ENCODE measurements at regions not wholly inside any gene's neighbourhood (a gene's known extent, or its start where the extent isn't known, plus 50 kb on each side); places are given as distances from the start of the nearest gene placed in this dataset.

DNA sequence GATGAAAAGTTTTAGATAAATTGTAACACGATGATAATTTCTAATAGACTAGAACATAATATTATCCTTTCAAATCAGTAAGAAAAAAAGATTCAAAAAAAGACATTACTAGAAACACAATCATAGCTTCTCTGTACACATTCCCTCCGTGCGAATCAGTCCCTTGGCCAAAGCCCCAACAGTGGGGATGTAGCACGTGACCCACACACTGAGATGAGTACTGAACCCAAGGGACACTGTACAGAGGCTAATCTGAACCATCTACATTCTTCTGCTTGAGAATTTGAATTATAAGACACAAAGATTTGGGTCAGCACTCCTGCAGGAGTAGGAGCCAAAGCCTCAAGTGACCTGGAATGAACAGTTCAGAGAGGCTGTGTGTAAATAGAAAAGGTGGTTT lies 353.7 kb downstream of the INSC start:
- ChIA-PET CTCF (no interaction called here), POLR2A (ENCODE audit: unreplicated experiment) (no interaction called here)
- Histone ChIP-seq H3K36me3 (ENCODE audit: low read depth, low read length) (no peaks in the 10 kb centered on the region), H3K9me3 (ENCODE audit: low read length) (no peaks in the 10 kb centered on the region), H4K20me1 (ENCODE audit: low read length) (no peaks in the 10 kb centered on the region), H3K79me2 (ENCODE audit: low read length) (no peaks in the 10 kb centered on the region), H3K4me2 (ENCODE audit: low read length) (no peak overlapping the region), H3K27ac (ENCODE audit: low read length) (no peak overlapping the region), H2AFZ (ENCODE audit: low read length) (no peak overlapping the region), H3K9ac (ENCODE audit: low read length) (no peak overlapping the region), H3K9me2 (replicated peaks; ENCODE audit: low read length) (no peaks in the 10 kb centered on the region), H3K4me3 (ENCODE audit: low read length) (no peak overlapping the region), H3K4me1 (ENCODE audit: insufficient read depth, low read length) (no peaks in the 10 kb centered on the region), H3F3A (ENCODE audit: low read length, unreplicated experiment) (no peaks in the 10 kb centered on the region), H3K27me3 (ENCODE audit: low read length) (no peaks in the 10 kb centered on the region)
- TF ChIP-seq EZH2phosphoT487 (IDR thresholded peaks at IDR 0.05; ENCODE audit: borderline replicate concordance, low read length), result no peak
- TF ChIP-seq CTCF (conservative IDR thresholded peaks at IDR 0.05; ENCODE audit: low read depth, low read length), result no peak
- no peak for TF ChIP-seq EZH2 (IDR thresholded peaks at IDR 0.05; ENCODE audit: low read length, unreplicated experiment)
- intact Hi-C loops (cut with micrococcal nuclease), result no loop called here
- no TSS peak for BruUV-seq (replicated peaks)
- DNase-seq (no peak), ATAC-seq (no peak)

- Histone ChIP-seq H3K9me3 (ENCODE audit: low read length) (no peaks in the 10 kb centered on the region), H3K9ac (ENCODE audit: low read length) (no peak overlapping the region), H3K4me3 (ENCODE audit: low read length) (no peak overlapping the region), H3K4me1 (ENCODE audit: insufficient read depth, low read length) (no peaks in the 10 kb centered on the region), H4K20me1 (ENCODE audit: low read length) (no peaks in the 10 kb centered on the region), H3K79me2 (ENCODE audit: low read length) (no peaks in the 10 kb centered on the region), H3K9me2 (replicated peaks; ENCODE audit: low read length) (no peaks in the 10 kb centered on the region), H3K27me3 (ENCODE audit: low read length) (no peaks in the 10 kb centered on the region), H3K4me2 (ENCODE audit: low read length) (no peak overlapping the region), H3K36me3 (ENCODE audit: low read depth, low read length) (no peaks in the 10 kb centered on the region), H2AFZ (ENCODE audit: low read length) (no peak overlapping the region), H3K27ac (ENCODE audit: low read length) (no peak overlapping the region), H3F3A (ENCODE audit: low read length, unreplicated experiment) (no peaks in the 10 kb centered on the region)
- ATAC-seq (no peak), DNase-seq (no peak)
- TF ChIP-seq EZH2phosphoT487 (IDR thresholded peaks at IDR 0.05; ENCODE audit: borderline replicate concordance, low read length), result no peak
- no peak for TF ChIP-seq EZH2 (IDR thresholded peaks at IDR 0.05; ENCODE audit: low read length, unreplicated experiment)
- TF ChIP-seq CTCF (conservative IDR thresholded peaks at IDR 0.05; ENCODE audit: low read depth, low read length), result no peak
- intact Hi-C loops (cut with micrococcal nuclease), result no loop called here
- ChIA-PET POLR2A (ENCODE audit: unreplicated experiment) (no interaction called here), CTCF (no interaction called here)
- BruUV-seq (replicated peaks), result no TSS peak
These were observed 356.5 kb downstream of the INSC start for GRCh38 chr11:15471048-15471894.
